Parathyroid adenoma (tissue), 2 donors: ENCODE measurements at regions not wholly inside any gene's neighbourhood (a gene's known extent, or its start where the extent isn't known, plus 50 kb on each side); places are given as distances from the start of the nearest gene placed in this dataset.
"Not testable (repeated sequence)": the region's sequence is repeated elsewhere in the genome, so short reads cannot be mapped to it uniquely, and the experiment has no call there.

ENCODE experiments used
- H2AFZ ChIP-seq: fragments of 300-600 bp; sonication (generic); one replicate; pipeline ENCODE4 v1.7.0; 2017; ENCODE audit warnings: antibody characterized with exemption, mild to moderate bottlenecking
- H3K27ac ChIP-seq: fragments of 300-600 bp; sonication (generic); one replicate; pipeline ENCODE4 v1.7.0; 2017
- H3K27me3 ChIP-seq: fragments of 300-600 bp; sonication (generic); one replicate; pipeline ENCODE4 v1.7.0; 2017; ENCODE audit warnings: low read length; ENCODE audit not compliant: control insufficient read depth, insufficient read depth
- H3K36me3 ChIP-seq: fragments of 300-600 bp; sonication (generic); one replicate; pipeline ENCODE4 v1.7.0; 2017; ENCODE audit warnings: low read length; ENCODE audit not compliant: control insufficient read depth, insufficient read depth
- H3K4me1 ChIP-seq: fragments of 300-600 bp; sonication (generic); one replicate; pipeline ENCODE4 v1.7.0; 2017; ENCODE audit warnings: control low read depth
- H3K4me2 ChIP-seq: fragments of 300-600 bp; sonication (generic); one replicate; pipeline ENCODE4 v1.7.0; 2017; ENCODE audit warnings: low read length
- H3K4me3 ChIP-seq: fragments of 300-600 bp; sonication (generic); one replicate; pipeline ENCODE4 v1.7.0; 2017; ENCODE audit warnings: low read depth, low read length
- H3K79me2 ChIP-seq: fragments of 300-600 bp; sonication (generic); one replicate; pipeline ENCODE4 v1.7.0; 2017; ENCODE audit warnings: control low read depth
- H3K9ac ChIP-seq: fragments of 300-600 bp; sonication (generic); one replicate; pipeline ENCODE4 v1.7.0; 2017; ENCODE audit warnings: mild to moderate bottlenecking
- H3K9me3 ChIP-seq: fragments of 300-600 bp; sonication (generic); one replicate; pipeline ENCODE4 v1.7.0; 2017; ENCODE audit warnings: low read length; ENCODE audit not compliant: control insufficient read depth
- TF ChIP-seq, protein P1 (sequence below): fragments of 300-600 bp; sonication (generic); IDR thresholded peaks from one replicate; pipeline ENCODE4 v1.7.0; 2017; ENCODE audit warnings: antibody characterized with exemption, mild to moderate bottlenecking
- donor health status: primary hyperparathyroidism.

DNA sequence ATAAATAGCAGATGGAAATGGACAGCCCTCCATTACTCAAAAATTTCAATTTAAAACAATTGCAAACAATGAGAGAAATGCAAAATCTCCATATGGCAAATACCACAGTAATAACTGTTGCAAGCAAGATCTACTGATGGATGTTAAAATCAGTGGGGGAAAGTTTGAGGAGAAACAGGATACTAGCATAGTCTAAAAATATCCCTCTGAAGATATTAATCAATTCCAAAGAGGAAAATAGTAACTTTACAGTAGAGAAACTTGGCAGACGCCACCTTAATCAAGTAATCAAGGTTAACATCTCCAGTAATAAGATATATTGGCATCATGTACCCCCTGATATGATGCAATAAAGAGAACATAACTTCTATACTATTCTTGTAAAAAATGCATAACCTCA is 344.8 kb downstream of the ZNF674 start:
- Histone ChIP-seq H3K9me3 (no peaks in the 10 kb centered on the region), H3K36me3 (no peaks in the 10 kb centered on the region), H3K4me3 (no peak overlapping the region), H2AFZ (no peak overlapping the region), H3K79me2 (no peaks in the 10 kb centered on the region), H3K27me3 (no peaks in the 10 kb centered on the region), H3K9ac (no peak overlapping the region), H3K27ac (no peak overlapping the region), H3K4me1 (no peaks in the 10 kb centered on the region), H3K4me2 (no peak overlapping the region)
- TF ChIP-seq, protein P1, sequence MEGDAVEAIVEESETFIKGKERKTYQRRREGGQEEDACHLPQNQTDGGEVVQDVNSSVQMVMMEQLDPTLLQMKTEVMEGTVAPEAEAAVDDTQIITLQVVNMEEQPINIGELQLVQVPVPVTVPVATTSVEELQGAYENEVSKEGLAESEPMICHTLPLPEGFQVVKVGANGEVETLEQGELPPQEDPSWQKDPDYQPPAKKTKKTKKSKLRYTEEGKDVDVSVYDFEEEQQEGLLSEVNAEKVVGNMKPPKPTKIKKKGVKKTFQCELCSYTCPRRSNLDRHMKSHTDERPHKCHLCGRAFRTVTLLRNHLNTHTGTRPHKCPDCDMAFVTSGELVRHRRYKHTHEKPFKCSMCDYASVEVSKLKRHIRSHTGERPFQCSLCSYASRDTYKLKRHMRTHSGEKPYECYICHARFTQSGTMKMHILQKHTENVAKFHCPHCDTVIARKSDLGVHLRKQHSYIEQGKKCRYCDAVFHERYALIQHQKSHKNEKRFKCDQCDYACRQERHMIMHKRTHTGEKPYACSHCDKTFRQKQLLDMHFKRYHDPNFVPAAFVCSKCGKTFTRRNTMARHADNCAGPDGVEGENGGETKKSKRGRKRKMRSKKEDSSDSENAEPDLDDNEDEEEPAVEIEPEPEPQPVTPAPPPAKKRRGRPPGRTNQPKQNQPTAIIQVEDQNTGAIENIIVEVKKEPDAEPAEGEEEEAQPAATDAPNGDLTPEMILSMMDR: no peak

DNA sequence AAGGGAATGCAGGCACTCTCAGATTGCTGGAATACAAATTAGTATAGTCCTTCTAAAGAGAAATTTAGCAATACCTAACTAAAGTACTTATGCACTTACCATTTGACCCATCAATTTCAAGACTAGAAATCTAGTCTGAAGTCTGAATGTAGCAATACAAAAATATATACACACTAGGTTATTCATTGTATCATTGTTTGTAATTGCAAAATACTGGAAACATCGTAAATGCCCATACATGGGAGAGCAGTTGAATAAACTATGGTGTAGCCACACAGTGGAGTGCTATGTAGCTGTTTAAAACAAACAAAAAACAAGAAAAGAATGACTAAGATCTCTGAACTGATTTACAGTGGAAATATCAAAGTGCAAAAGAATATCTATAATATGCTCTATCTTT is 346.4 kb downstream of the ZNF674 start:
- no peak overlapping the region for H3K4me2 ChIP-seq
- no peaks in the 10 kb centered on the region for H3K79me2 ChIP-seq
- H3K9me3 ChIP-seq: no peaks in the 10 kb centered on the region
- H3K27me3 ChIP-seq: no peaks in the 10 kb centered on the region
- TF ChIP-seq, protein P1: no peak
- H3K27ac ChIP-seq: no peak overlapping the region
- no peaks in the 10 kb centered on the region for H3K36me3 ChIP-seq
- no peak overlapping the region for H3K4me3 ChIP-seq
- H2AFZ ChIP-seq: no peak overlapping the region
- H3K4me1 ChIP-seq: no peaks in the 10 kb centered on the region
- H3K9ac ChIP-seq: no peak overlapping the region

DNA sequence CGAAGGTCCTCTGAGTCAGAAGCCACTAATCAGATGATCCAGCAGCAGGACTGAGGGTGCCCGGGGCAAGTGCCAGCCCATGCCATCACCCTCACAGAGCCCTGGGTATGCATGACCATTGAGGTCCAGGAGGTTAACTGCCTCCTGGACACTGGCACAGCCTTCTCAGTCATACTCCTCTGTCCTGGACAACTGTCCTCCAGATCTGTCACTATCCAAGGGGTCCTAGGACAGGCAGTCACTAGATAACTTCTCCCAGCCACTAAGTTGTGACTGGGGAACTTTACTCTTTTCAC is 358.5 kb downstream of the ZNF674 start:
- not testable (repeated sequence) for H3K9ac ChIP-seq, H2AFZ ChIP-seq, H3K27ac ChIP-seq, H3K4me3 ChIP-seq, H3K79me2 ChIP-seq, H3K36me3 ChIP-seq, H3K27me3 ChIP-seq, H3K9me3 ChIP-seq, H3K4me2 ChIP-seq, H3K4me1 ChIP-seq

DNA sequence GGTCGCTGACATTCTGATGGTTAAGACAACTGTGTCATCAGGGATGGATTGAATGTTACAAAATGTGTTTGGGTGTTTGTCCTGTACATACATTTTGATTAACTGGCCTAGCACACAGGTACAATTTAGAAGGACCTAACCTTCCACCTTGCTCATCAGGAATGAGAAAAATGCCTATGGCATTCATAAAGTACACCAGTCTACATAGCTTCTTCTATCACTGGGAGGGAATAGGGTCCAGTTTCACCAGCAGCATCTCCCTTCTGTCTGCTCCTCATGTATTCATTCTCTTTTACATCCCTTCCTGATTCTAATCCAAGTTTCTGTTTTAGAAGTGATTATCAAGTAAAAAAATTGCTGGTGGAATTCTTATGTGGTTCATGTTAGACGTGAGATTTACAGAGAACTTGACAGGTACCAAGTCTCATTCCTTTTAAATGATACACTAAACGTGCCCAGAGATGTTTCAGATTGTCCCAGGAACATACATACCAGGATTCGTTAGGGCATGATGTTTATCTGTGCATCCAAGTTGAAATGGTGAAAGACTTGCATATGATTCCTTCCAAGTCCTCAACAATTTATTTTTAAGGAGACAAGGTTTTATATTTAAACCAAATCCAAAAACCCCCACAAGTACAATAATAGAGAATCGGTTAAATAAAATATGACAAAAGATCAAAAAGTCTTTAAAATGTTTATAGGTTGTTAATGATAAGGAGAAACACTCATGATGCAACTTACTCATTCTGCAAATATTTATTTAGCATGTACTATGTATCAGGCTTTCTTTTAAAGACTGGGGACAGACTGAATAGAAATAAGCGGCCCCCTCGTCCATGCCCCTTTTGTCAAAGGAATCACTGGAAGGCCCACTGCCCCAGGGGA is 359.1 kb downstream of the ZNF674 start:
- Histone ChIP-seq H3K4me1 (no peaks in the 10 kb centered on the region), H2AFZ (no peak overlapping the region), H3K9me3 (no peaks in the 10 kb centered on the region), H3K4me2 (no peak overlapping the region), H3K4me3 (no peak overlapping the region), H3K9ac (no peak overlapping the region), H3K36me3 (no peaks in the 10 kb centered on the region), H3K27ac (no peak overlapping the region), H3K27me3 (no peaks in the 10 kb centered on the region), H3K79me2 (no peaks in the 10 kb centered on the region)
- TF ChIP-seq, protein P1: no peak

DNA sequence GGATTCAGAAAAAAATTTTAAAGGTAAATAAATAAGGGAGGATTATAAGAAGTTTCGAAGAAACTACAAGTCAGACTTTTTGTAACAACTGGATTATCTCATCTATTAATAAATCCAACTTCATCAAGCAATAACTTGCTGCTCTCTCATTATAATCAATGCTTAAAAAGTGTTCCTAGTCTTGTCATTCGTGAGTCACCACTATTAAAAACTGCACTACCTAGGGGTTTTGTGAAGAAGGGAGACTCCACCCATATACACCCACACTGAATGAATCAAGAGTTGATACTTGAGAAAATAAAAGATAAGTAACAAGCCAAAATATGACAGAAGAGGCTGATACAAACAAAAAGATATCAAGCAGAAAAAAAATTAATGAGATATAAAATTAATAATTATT is 360.5 kb downstream of the ZNF674 start:
- H3K4me1 ChIP-seq: no peaks in the 10 kb centered on the region
- no peaks in the 10 kb centered on the region for H3K36me3 ChIP-seq
- no peak overlapping the region for H3K4me3 ChIP-seq

More for the DNA sequence above, 360.5 kb downstream of the ZNF674 start:
- Histone ChIP-seq H3K9ac (no peak overlapping the region), H3K79me2 (no peaks in the 10 kb centered on the region), H3K9me3 (no peaks in the 10 kb centered on the region), H3K4me2 (no peak overlapping the region), H2AFZ (no peak overlapping the region), H3K27me3 (no peaks in the 10 kb centered on the region), H3K27ac (no peak overlapping the region)
- TF ChIP-seq, protein P1: no peak
